Fibroblast of mammary gland (primary cell): ENCODE measurements at regions not wholly inside any gene's neighbourhood (a gene's known extent, or its start where the extent isn't known, plus 50 kb on each side); places are given as distances from the start of the nearest gene placed in this dataset.

ENCODE experiments used
- DNase-seq: peaks from one replicate; pipeline ENCODE4 v3.0.0-alpha.2; 2010; ENCODE audit warnings: low read depth
- H3K4me3 ChIP-seq: 2 replicates; pipeline ENCODE4 v1.5.1; 2011; ENCODE audit warnings: low read depth, mild to moderate bottlenecking, low read length, moderate library complexity; ENCODE audit not compliant: control insufficient read depth
- TF ChIP-seq, protein P1 (sequence below): conservative IDR thresholded peaks from 2 replicates; pipeline ENCODE4 v1.5.1; 2011; ENCODE audit warnings: low read depth, low read length, inconsistent platforms; ENCODE audit not compliant: control insufficient read depth, insufficient read depth

DNA sequence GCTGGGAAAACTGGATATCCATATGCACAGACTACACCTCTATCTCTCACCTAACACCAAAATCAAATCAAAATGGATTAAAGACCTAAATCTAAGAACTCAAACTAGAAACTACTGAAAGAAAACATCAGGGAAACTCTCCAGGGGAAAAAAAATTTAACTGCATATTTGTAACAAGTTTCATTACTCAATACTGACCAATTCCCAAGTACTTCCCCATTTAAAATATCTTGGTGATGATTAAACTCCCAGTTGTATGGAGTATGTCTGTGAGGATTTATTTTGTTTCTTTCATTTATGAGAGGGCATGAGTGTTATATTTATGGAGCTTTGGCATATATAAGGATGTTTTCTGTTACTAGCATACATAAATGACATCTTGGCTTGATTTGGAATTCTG is 112.3 kb upstream of the IL15 start:
- TF ChIP-seq, protein P1, sequence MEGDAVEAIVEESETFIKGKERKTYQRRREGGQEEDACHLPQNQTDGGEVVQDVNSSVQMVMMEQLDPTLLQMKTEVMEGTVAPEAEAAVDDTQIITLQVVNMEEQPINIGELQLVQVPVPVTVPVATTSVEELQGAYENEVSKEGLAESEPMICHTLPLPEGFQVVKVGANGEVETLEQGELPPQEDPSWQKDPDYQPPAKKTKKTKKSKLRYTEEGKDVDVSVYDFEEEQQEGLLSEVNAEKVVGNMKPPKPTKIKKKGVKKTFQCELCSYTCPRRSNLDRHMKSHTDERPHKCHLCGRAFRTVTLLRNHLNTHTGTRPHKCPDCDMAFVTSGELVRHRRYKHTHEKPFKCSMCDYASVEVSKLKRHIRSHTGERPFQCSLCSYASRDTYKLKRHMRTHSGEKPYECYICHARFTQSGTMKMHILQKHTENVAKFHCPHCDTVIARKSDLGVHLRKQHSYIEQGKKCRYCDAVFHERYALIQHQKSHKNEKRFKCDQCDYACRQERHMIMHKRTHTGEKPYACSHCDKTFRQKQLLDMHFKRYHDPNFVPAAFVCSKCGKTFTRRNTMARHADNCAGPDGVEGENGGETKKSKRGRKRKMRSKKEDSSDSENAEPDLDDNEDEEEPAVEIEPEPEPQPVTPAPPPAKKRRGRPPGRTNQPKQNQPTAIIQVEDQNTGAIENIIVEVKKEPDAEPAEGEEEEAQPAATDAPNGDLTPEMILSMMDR = no peak
- H3K4me3 ChIP-seq = no peak overlapping the region
- DNase-seq = peak; percentile 33

DNA sequence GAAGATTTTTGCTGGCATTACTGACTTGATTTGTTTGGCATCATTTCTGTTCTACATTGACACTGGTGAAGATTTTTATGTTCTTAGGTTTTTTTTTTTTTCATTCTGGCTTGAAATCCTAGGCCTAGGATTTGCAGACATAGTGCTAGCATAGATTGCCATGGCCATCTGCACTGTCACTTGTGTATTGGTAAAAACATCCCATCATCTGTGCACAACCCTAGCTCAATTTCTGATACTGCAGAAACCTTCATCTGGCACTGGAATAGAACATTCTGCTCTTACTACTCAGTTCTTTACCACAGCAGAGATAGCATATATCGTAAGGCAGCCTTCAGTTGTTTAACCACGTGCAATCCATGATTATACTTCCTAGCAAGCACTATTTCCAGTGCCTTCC is 111.5 kb upstream of the IL15 start:
- no peak for DNase-seq
- TF ChIP-seq, protein P1 = no peak
- no peak overlapping the region for H3K4me3 ChIP-seq

DNA sequence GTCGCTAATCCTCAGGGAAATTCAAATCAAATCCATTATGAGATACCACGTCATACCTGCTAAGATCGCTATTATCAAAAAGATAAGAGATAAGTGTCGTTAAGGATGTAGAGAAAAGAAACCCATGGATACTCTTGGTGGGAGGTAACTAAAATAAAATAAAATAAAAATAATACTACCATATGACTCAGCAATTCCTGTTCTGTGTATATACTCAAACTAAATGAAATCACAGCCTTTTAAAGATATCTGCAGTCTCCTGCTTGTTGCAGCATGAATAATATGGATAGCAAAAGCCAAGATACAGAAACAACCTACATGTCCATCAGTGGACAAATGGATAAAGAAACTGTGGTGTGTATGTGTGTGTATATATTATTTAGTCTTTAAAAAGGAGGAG is 105.8 kb upstream of the IL15 start:
- TF ChIP-seq, protein P1 = no peak
- H3K4me3 ChIP-seq = no peak overlapping the region
- no peak for DNase-seq

DNA sequence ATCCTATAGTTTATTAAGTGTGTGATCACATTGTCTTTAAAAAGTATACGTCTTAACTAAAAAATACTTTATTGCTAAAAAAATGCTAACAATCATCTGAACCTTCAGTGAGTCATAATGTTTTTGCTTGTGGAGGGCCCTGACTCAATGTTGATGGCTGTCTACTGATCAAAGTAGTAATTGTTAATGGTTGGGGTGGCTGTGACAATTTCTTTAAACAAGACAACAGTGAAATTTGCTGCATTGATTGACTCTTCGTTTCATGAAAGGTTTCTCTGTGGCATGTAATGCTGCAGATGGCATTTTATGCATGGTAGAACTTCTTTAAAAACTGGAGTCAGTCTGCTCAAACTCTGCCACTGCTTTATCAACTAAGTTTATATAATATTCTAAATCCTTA is 101.4 kb upstream of the IL15 start:
- TF ChIP-seq, protein P1 = no peak

DNA sequence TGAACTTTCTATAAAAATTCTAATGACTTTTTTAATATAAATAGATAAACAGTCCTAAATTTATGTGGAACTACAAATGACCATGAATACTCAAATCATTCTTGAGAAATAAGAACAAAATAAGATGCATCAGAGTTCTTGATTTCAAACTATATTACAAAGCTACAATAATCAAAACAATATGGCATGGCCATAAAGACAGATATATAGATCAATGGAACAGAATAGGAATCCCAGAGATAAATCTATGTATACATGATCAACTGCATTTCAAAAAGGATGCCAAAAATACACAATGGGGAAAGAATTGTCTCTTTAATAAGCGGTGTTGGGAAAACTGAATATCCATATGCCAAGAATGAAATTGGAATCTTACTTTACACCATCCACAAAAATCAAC is 98.4 kb upstream of the IL15 start:
- no peak overlapping the region for H3K4me3 ChIP-seq
- TF ChIP-seq, protein P1 = no peak
- DNase-seq = no peak

More for the DNA sequence above, 101.4 kb upstream of the IL15 start:
- H3K4me3 ChIP-seq = no peak overlapping the region
- DNase-seq = no peak

DNA sequence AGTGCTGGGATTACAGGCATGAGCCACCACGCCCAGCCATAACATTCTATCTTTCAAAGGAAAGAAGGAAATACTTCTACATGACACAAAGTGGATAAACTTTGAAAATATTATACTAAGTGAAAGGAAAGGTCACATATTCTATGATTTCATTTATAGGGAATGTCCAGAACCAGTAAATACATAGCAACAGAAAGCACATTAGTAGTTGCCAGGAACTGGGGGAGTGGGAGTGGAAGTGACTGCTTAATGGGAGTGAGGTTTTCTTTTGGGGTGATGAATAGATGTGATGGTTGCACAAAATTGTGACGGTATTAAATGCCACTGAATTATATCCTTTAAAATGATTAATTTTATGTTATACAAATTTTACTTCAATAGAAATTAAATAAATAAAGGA is 95.7 kb upstream of the IL15 start:
- H3K4me3 ChIP-seq = no peak overlapping the region
- TF ChIP-seq, protein P1 = no peak
- peak; percentile 22 for DNase-seq

DNA sequence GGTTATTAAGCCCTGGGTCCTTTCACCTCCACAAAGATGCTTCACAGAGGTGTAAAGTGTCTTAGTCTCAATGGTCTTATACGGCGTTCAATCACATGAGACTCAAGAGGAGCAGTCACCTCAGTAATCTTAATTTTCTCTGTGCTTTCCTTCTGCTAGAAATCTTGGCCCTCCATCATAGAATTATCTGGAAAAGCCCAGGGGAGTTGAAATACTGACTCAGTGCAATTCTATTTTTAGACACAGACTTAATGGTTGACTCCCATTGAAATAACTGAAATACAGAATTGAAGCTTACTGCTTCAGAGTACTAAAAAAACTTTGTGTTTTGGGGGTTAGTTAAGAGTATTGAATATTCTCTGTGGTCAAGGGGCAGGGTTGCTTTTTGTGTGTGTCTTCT is 94.5 kb upstream of the IL15 start:
- TF ChIP-seq, protein P1 = no peak
- H3K4me3 ChIP-seq = no peak overlapping the region
- DNase-seq = peak; percentile 52
